EH (cell line): ENCODE measurements at regions not wholly inside any gene's neighbourhood (a gene's known extent, or its start where the extent isn't known, plus 50 kb on each side); places are given as distances from the start of the nearest gene placed in this dataset.

Experiments used
- DNase-seq: peaks from one replicate; pipeline ENCODE4 v3.0.0-alpha.2; 2015; ENCODE audit warnings: low read depth

GRCh38 chr2:62565309-62565908 lies 59.4 kb upstream of the TMEM17 start:
- DNase-seq, result no peak

- no peak for DNase-seq
Observed at GRCh38 chr2:62564380-62565137, 58.6 kb upstream of the TMEM17 start.

- DNase-seq, result no peak
Observed at GRCh38 chr2:62561586-62561985, 55.6 kb upstream of the TMEM17 start.

- no peak for DNase-seq
Observed at GRCh38 chr2:62559582-62559981, 53.6 kb upstream of the TMEM17 start.

GRCh38 chr2:62558743-62559142 lies 52.7 kb upstream of the TMEM17 start:
- no peak for DNase-seq

GRCh38 chr2:62556086-62556485 lies 50.1 kb upstream of the TMEM17 start:
- no peak for DNase-seq
